ENCODE measurements at regions not wholly inside any gene's neighbourhood (a gene's known extent, or its start where the extent isn't known, plus 50 kb on each side); places are given as distances from the start of the nearest gene placed in this dataset.
A peak's percentile ranks its signal among the peaks of the same experiment; 100 is the strongest.

- Mint-ChIP-seq H3K36me3 (no peaks in the 10 kb centered on the region), H3K4me1 (ENCODE audit: low read depth in 2 of 2) (no peaks in the 10 kb centered on the region)
- no peak for ATAC-seq
These were observed 977.9 kb downstream of the TMTC2 start for GRCh38 chr12:83664650-83665049.

DNA sequence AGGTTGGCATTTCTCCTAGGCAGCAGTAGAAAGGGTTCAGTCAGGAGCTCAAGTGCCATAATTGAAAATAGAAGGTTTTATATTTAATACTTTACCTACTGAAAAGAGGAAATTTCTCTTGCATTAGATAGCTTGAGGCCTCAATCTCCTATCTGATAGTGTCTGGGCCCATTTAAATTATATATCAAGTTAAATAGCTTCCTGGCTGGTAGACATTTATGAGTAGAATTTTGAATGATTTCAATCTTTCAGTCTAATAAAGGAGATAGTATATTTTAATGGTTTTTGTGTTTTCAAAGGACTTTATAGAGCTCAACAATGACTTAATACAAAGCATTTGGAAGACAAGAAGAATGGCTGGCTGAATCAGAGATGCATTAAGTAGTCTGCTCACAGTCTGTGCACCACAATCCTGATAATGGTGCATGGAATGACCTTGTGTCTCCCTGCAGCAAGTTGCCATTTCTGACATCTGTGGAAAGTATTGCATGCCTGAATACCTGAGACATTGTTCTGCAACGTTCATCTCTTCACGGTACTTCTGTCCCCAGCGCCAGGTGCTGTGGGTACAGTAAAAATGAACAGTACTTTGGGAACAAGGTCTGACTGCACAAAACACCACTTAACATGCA, 974.1 kb downstream of the TMTC2 start:
- Mint-ChIP-seq H3K9me3 (peaks cover 3% of the 10 kb centered on the region), H3K27me3 (no peaks in the 10 kb centered on the region), H3K4me3 (no peak overlapping the region), H3K4me1 (ENCODE audit: low read depth in 2 of 2) (no peaks in the 10 kb centered on the region), H3K36me3 (no peaks in the 10 kb centered on the region), H3K27ac (no peak overlapping the region)
- no peak for DNase-seq (ENCODE audit: low spot score)
- no peak for ATAC-seq

More at GRCh38 chr12:83664650-83665049, 977.9 kb downstream of the TMTC2 start:
- no peak overlapping the region for H3K27ac Mint-ChIP-seq
- no peak overlapping the region for H3K4me3 Mint-ChIP-seq
- no peaks in the 10 kb centered on the region for H3K27me3 Mint-ChIP-seq
- no peak for DNase-seq (ENCODE audit: low spot score)
- H3K9me3 Mint-ChIP-seq = no peaks in the 10 kb centered on the region

GRCh38 chr12:83659321-83659720, 972.6 kb downstream of the TMTC2 start:
- peaks cover 4% of the 10 kb centered on the region for H3K9me3 Mint-ChIP-seq
- H3K4me1 Mint-ChIP-seq (ENCODE audit: low read depth in 2 of 2) = no peaks in the 10 kb centered on the region
- no peak overlapping the region for H3K27ac Mint-ChIP-seq
- no peak for DNase-seq (ENCODE audit: low spot score)
- no peak overlapping the region for H3K4me3 Mint-ChIP-seq
- no peaks in the 10 kb centered on the region for H3K27me3 Mint-ChIP-seq
- no peak for ATAC-seq
- no peaks in the 10 kb centered on the region for H3K36me3 Mint-ChIP-seq

GRCh38 chr12:83656004-83656403, 969.3 kb downstream of the TMTC2 start:
- Mint-ChIP-seq H3K36me3 (peaks cover 4% of the 10 kb centered on the region), H3K4me1 (ENCODE audit: low read depth in 2 of 2) (no peaks in the 10 kb centered on the region), H3K27ac (no peak overlapping the region), H3K27me3 (no peaks in the 10 kb centered on the region), H3K4me3 (no peak overlapping the region), H3K9me3 (peaks cover 4% of the 10 kb centered on the region)
- DNase-seq (ENCODE audit: low spot score) (no peak), ATAC-seq (no peak)

DNA sequence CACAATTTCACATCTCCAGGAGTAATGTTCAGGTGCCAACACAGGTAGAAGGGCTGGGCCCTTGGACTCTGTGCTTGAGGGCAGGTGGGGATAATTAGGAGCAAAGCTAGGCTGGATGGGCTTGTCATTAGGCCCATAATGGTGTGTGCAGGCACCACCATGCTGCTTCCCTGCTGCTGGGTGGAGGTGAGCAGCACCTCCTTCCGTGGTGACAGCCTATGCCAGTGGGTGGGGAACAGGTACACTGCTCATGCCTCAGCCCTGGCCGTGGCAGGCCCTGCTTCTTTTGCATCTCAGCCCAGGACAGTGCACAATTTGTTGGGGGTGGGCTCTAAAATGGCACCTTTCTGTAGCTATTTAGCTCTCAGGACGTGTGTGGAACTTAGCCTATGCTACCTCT, 955.5 kb downstream of the TMTC2 start:
- DNase-seq (ENCODE audit: low spot score) = no peak
- ATAC-seq = peak in 1 of 2 donors; percentile 41
- Mint-ChIP-seq H3K27ac (no peak overlapping the region), H3K9me3 (peaks cover 21% of the 10 kb centered on the region), H3K27me3 (no peaks in the 10 kb centered on the region), H3K36me3 (no peaks in the 10 kb centered on the region), H3K4me3 (no peak overlapping the region), H3K4me1 (ENCODE audit: low read depth in 2 of 2) (no peaks in the 10 kb centered on the region)

- Mint-ChIP-seq H3K27me3 (no peaks in the 10 kb centered on the region), H3K27ac (no peak overlapping the region), H3K4me1 (ENCODE audit: low read depth in 2 of 2) (no peaks in the 10 kb centered on the region), H3K9me3 (peaks cover 21% of the 10 kb centered on the region), H3K4me3 (no peak overlapping the region), H3K36me3 (no peaks in the 10 kb centered on the region)
- DNase-seq (ENCODE audit: low spot score) = no peak
- no peak for ATAC-seq
These were observed 955.1 kb downstream of the TMTC2 start for GRCh38 chr12:83641789-83642188.

DNA sequence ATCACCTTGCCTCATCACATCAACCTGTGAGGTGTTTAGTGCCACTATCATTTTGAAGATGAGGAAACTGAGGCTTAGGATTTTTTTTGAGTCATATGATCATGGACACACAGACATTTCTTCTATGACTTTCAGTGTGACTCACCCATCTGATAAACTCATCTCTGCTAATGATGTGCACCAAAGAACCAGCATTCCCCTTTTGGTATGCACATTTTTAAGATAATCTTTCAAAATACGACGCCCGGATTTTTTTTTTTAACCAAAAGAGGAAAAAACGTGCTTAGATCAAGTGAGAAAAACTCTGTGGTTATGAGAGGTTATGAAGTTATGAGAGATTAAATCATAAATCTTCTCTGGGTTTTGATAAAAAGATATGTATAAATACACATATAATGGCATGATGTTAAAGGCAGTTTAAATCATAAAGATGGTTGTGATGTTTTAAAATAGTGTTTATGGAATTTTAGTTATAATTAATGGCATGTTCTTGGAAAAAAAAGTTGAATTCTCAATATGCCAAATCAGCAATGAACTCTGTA, 948.1 kb downstream of the TMTC2 start:
- DNase-seq (ENCODE audit: low spot score) (no peak), ATAC-seq (no peak)
- Mint-ChIP-seq H3K36me3 (no peaks in the 10 kb centered on the region), H3K27ac (no peak overlapping the region), H3K9me3 (peaks cover 9% of the 10 kb centered on the region), H3K4me1 (ENCODE audit: low read depth in 2 of 2) (no peaks in the 10 kb centered on the region), H3K27me3 (no peaks in the 10 kb centered on the region), H3K4me3 (no peak overlapping the region)

DNA sequence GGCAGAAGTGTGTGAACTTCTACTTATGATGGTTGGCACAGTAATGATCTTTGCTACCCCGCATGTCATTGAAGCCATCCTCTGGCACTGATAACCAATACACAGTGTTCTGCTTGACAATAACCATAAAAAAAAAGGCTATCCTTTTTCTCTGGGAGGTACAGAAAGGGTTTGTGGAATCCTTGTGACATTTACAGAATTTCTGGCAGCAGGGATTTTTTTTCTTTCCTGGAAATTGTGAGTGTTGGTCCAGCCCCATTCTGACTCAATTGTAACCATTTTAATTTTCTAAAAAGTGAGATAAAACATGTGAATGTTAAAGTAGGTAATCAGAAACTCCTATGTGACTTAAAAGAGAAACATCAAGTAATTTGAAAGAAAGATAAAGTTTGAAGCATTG, 943.8 kb downstream of the TMTC2 start:
- DNase-seq (ENCODE audit: low spot score) (no peak), ATAC-seq (no peak)
- Mint-ChIP-seq H3K27me3 (no peaks in the 10 kb centered on the region), H3K36me3 (no peaks in the 10 kb centered on the region), H3K27ac (no peak overlapping the region), H3K9me3 (peaks cover 7% of the 10 kb centered on the region), H3K4me3 (no peak overlapping the region), H3K4me1 (ENCODE audit: low read depth in 2 of 2) (no peaks in the 10 kb centered on the region)

DNA sequence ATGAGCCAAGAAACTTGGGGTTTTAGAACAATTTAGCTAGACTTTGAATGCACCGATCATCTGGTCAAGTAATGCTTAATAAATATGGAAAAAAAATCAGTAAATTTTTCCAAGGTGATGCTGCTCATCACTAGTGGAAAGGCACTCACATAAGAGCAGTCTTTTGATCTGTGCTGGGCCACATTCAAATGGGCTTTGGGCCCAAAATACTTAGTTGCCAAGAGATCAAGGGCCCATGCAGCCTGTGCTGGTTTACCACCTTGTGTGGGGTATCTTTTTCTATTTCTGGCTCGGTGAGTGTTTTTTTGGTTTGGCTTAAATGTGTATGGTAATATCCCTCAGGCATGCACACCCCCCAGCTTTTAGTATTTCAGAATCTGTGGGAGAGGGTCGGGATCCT, 943.2 kb downstream of the TMTC2 start:
- Mint-ChIP-seq H3K36me3 (no peaks in the 10 kb centered on the region), H3K27me3 (no peaks in the 10 kb centered on the region), H3K4me3 (no peak overlapping the region), H3K27ac (no peak overlapping the region), H3K4me1 (ENCODE audit: low read depth in 2 of 2) (no peaks in the 10 kb centered on the region), H3K9me3 (peaks cover 7% of the 10 kb centered on the region)
- DNase-seq (ENCODE audit: low spot score) (no peak), ATAC-seq (no peak)

DNA sequence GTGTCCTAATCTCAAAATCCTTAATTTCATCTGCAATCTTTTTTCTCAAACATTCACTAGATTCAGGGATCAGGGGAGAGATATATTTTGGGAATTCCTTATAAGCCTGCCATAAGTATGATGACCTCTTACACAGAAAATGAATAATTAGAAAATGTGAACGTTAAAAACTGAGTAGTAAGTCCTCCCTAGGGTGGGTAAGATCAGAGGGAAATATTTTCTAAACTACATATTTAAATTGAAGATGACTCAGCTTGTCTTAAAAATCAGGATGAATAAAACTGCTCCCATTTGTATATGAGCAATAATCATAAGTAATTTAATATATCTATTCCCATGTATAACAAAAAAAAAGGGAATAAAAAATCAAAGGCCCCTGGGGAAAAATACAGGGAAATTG, 935.5 kb downstream of the TMTC2 start:
- ATAC-seq = no peak
- no peak overlapping the region for H3K4me3 Mint-ChIP-seq

DNA sequence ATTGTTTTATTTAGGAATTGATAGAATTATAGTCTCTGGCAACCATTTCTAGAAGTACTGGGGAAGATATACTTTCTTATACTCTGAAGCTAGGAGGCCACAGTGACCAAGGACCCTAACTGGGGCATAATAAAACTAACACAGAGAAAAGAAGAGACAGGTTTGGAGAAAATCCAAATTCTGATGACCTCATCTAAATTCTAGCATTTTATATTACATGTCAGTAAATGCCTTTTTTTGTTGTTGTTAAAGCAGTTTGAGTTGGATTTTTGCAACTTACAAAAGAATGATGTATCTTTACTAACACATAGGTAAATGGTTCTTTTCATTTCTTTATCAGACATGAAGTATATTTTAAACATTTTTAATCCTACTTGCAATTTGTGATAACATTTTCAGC, 933.3 kb downstream of the TMTC2 start:
- Mint-ChIP-seq H3K4me3 (no peak overlapping the region), H3K9me3 (peaks cover 6% of the 10 kb centered on the region), H3K27ac (no peak overlapping the region), H3K27me3 (no peaks in the 10 kb centered on the region), H3K36me3 (peaks cover 4% of the 10 kb centered on the region), H3K4me1 (ENCODE audit: low read depth in 2 of 2) (no peaks in the 10 kb centered on the region)
- DNase-seq (ENCODE audit: low spot score) = no peak
- ATAC-seq = no peak

More for the DNA sequence above, 935.5 kb downstream of the TMTC2 start:
- no peaks in the 10 kb centered on the region for H3K36me3 Mint-ChIP-seq
- no peak overlapping the region for H3K27ac Mint-ChIP-seq
- peaks cover 6% of the 10 kb centered on the region for H3K9me3 Mint-ChIP-seq
- no peaks in the 10 kb centered on the region for H3K4me1 Mint-ChIP-seq (ENCODE audit: low read depth in 2 of 2)
- no peaks in the 10 kb centered on the region for H3K27me3 Mint-ChIP-seq
- DNase-seq (ENCODE audit: low spot score) = no peak

GRCh38 chr12:83615152-83615551, 928.4 kb downstream of the TMTC2 start:
- H3K4me1 Mint-ChIP-seq (ENCODE audit: low read depth in 2 of 2) = no peaks in the 10 kb centered on the region
- ATAC-seq (no peak), DNase-seq (ENCODE audit: low spot score) (no peak)
- H3K27ac Mint-ChIP-seq = no peak overlapping the region
- H3K4me3 Mint-ChIP-seq = no peak overlapping the region
- peaks cover 5% of the 10 kb centered on the region for H3K36me3 Mint-ChIP-seq
- no peaks in the 10 kb centered on the region for H3K27me3 Mint-ChIP-seq
- H3K9me3 Mint-ChIP-seq = peaks cover 6% of the 10 kb centered on the region

DNA sequence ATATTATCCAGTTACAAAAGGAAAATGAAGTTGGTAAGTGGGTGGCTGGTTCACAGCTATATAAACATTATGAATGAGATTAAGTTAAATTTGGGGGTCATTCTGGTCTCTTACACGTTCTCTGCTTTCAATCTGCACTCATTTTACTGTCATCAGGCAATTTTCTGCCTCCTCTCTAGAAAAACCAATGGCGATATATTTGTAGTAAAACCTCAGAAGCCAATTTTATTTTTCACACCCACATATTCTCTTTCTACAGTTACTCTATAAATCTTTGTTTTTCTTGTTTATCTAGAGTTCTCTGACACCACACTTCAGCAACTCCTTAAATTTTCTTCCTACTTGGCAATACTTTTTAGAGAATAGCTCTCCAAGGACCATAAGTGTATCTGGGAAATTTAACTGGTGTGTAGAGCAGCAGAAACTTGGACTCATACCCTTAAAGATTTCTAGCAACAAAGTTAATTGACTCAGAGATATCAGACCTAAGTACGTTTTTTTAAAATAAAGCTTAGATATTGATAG, 926.9 kb downstream of the TMTC2 start:
- H3K36me3 Mint-ChIP-seq = peaks cover 9% of the 10 kb centered on the region
- no peak overlapping the region for H3K4me3 Mint-ChIP-seq
- H3K4me1 Mint-ChIP-seq (ENCODE audit: low read depth in 2 of 2) = no peaks in the 10 kb centered on the region

DNA sequence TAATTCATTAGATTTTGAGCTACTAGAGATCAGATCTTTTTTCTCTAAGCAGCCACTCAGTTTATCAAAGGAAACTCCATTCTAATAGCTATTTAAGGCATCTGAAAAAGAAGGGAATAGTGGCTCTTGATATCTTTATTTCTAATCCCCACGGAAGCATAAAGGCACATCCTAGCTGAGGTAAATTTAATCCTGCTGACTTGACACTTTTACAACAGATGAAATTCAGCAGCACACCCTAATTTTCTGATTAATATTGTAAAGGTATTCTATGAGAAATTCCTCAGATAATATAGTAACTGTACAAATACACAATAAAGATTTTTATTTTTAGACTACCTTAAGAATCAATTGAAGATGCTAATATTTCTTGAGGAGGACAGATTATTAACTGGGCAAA, 916.4 kb downstream of the TMTC2 start:
- Mint-ChIP-seq H3K36me3 (peaks cover 18% of the 10 kb centered on the region), H3K4me1 (ENCODE audit: low read depth in 2 of 2) (no peaks in the 10 kb centered on the region)
- no peak for ATAC-seq

More for the DNA sequence above, 926.9 kb downstream of the TMTC2 start:
- ATAC-seq = no peak
- Mint-ChIP-seq H3K27ac (no peak overlapping the region), H3K9me3 (peaks cover 6% of the 10 kb centered on the region), H3K27me3 (no peaks in the 10 kb centered on the region)
- DNase-seq (ENCODE audit: low spot score) = no peak

DNA sequence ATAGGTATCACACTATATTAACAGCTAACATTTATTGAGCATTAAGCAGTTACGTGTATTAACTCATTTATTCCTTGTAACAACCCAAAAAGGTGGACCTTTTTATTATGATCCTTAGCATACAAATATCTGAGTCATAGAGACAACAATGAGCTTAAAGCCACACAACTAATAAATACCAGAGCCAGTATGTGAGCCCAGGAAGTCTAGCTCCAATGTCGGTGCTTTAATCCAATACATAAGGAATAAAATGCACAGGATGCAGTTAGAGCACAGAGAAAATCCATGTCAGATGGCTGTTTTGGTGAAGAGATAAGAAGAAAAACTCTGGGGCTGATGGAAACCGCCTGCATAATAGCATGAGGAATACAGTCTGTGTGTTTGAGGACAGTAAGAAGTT, 888.6 kb downstream of the TMTC2 start:
- H3K27ac Mint-ChIP-seq = no peak overlapping the region
- DNase-seq (ENCODE audit: low spot score) (no peak), ATAC-seq (no peak)
- no peaks in the 10 kb centered on the region for H3K4me1 Mint-ChIP-seq (ENCODE audit: low read depth in 2 of 2)
- H3K36me3 Mint-ChIP-seq = no peaks in the 10 kb centered on the region
- H3K4me3 Mint-ChIP-seq = no peak overlapping the region
- no peaks in the 10 kb centered on the region for H3K27me3 Mint-ChIP-seq
- H3K9me3 Mint-ChIP-seq = peaks cover 25% of the 10 kb centered on the region

More for the DNA sequence above, 916.4 kb downstream of the TMTC2 start:
- peaks cover 26% of the 10 kb centered on the region for H3K9me3 Mint-ChIP-seq
- H3K4me3 Mint-ChIP-seq = no peak overlapping the region
- DNase-seq (ENCODE audit: low spot score) = no peak
- H3K27ac Mint-ChIP-seq = no peak overlapping the region
- H3K27me3 Mint-ChIP-seq = no peaks in the 10 kb centered on the region

Measured in natural killer cell treated with Interleukin-12 subunit alpha and Interleukin-12 subunit beta and Interleukin-15 and Interleukin-18, amount 100 ng/mL, for 72 hours (primary cell).